RKO (cell line): ENCODE measurements at regions not wholly inside any gene's neighbourhood (a gene's known extent, or its start where the extent isn't known, plus 50 kb on each side); places are given as distances from the start of the nearest gene placed in this dataset.

ENCODE experiments used
- DNase-seq: peaks from one replicate; pipeline ENCODE4 v3.0.0-alpha.2; 2016; ENCODE audit warnings: low spot score

DNA sequence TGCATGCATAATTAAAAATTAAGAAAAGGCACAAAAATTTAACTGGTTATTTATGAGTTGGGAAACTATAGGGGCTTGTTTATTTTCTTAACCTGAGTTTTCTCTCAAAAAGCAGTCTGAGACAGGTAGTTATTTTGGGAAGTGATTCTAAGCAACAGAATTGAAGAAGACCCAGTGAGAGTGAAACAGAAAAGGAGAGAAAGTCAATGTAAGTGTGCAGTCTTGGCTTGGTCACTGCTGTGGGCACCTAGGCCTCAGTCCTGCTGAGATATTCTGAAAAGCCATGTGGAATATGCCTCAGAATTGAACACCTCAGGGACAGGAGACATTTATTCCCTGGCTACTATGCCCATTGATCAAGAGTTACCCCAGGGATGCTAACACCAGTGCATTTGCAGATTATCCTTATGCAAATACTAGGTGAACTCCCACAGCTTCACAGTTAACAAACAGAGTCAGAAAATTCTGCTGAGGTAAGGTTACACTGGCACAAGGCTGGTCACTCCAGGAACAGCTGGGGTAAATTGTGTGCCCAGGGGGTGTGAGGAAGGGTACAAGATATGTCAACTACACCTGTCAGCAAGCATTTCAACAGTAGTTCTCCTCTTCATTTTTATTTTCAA is 222.7 kb downstream of the EFHB start:
- no peak for DNase-seq

DNA sequence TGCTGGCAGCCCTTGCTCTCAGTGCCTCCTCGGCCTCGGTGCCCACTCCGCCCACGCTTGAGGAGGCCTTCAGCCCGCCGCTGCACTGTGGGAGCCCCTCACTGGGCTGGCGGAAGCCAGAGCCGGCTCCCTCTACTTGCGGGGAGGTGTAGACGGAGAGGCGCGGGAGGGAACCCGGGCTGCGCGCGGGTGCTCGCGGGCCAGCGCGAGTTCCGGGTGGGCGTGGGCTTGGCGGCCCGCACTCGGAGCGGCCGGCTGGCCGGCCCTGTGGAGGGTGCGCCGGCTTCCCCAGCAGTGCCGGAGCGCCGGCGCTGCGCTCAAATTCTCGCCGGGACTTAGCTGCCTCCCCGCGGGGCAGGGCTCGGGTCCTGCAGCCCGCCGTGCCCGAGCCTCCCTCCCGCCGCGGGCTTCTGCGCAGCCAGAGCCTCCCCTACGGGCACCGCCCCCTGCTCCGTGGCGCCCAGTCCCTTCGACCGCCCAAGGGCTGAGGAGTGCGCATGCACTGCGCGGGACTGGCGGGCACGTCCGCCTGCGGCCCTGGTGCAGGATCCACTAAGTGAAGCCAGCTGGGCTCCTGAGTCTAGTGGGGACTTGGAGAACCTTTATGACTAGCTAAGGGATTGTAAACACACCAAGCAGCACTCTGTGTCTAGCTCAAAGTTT is 231.5 kb downstream of the EFHB start:
- DNase-seq: no peak

DNA sequence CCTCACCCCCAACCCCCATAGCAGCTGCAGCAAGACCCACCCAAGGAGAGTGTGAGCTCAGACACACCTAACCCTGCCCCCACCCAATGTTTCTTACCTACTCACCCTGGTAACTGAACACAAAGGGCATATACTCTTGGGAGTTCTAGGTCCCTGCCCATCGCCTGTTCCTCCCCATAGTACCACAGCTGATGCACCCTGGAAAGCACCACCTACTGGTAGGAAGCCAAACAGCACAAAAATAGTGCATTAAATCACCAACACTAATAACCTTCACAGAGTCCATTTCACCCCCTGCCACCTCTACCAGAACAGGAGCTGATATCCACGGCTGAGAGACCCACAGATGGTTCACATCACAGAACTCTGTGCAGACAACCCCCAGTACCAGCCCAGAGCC is 245.2 kb downstream of the EFHB start:
- no peak for DNase-seq

DNA sequence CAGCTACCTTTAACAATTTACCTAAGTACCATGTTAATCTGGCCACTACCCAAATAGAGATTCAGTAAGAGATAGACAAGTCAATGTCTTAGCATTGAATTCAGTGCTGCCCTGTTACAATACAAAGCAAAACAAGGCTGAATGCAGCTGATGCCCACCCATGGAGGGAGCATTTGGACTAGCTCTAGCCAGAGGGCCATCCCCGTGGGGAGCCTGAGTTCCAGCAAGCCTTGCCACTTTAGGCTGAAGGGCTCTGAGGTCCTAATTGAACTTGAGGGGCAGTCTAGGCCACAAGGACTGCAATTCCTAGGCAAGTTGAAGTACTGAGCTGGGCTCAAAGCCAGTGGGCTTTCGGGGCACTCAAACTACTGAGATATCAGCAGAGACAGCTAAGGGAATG is 265.9 kb downstream of the EFHB start:
- DNase-seq: no peak

DNA sequence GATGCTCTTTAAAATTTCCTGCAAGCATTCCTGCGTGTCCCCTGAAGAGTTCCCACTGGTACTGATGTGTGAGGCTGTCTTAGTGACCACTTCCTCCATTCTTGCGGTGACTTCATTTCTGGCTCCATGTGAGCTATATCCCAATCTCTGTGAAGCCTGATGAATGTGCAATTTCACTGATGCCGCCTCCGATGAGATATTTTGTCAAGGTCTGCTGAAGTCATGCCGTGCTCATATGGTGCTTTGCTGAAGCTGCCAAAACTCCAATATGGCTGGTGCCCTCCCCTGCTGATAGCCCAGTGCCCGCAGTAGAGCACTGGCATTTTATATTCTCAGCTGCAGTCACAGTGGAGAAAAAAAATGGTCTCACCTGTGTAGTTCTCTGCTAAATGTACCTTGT is 271.5 kb downstream of the EFHB start:
- no peak for DNase-seq

DNA sequence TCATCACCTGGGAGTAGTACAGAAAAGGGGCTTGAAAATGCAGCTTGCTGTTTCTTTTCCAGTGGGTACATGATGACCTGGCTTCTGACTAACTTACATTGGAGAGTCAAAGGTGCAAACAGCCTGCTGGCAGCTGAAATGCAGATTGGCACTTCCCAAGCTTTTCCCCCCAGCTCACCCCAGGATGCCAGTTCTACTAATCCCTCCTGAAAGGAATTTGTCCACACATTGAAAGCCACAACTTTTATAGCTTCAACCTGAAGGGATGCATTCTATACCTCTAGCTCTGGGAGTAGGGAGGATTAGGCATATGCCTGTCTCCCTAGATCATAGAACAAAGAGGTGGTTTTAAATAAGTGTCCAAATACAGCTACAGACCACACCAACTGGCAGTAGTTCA is 281.7 kb downstream of the EFHB start:
- DNase-seq: no peak

DNA sequence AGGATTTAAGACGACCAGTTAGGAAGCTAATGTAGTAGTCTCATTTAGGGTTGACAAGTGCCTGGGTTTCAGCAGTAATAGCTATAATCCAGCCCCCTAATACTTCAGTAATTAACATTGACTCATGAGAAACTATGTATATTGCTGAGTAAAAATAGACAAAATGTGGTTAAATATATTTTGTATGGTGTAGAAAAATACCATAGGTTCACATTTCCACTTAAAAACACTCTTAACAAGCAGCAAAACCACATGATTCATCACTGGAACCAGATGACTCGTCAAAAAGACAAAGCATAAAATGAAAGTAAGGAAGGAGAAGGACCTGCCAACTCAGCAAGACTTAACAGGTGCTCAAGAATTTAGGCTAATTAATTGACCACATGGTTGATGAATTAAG is 288.9 kb downstream of the EFHB start:
- no peak for DNase-seq

DNA sequence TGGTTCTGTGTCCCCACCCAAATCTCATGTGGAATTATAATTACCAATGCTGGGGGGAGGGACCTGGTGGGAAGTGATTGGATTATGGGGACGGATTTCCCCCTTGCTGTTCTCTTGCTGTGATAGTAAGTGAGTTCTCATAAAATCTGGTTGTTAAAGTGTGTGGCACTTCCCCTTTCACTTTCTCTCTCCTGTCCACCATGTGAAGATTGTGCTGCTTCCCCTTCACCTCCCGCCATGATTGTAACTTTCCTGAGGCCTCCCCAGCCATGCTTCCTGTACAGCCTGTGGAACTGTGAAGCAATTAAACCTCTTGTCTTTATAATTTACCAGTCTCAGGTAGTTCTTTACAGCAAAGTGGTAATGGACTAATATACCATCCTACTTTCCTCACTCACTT is 289.6 kb downstream of the EFHB start:
- DNase-seq: no peak

DNA sequence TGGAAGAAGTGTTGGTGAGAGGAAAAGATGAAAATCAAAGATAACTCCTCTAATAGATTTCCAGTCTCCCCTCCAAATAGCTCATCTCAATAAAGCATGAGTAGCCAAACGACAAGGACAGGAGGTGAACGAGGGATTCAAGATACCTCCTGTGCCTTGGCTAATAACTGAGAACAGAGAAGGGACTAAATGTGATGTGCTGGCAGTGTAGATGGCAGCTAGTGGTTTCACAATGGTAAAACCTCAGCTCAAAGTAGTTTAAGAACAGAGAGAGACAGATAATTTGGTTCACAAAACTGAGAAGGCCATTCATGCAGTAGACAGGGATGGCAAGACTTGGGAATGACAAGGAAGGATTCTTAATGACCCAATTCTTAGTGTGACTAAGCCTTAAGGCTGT is 292.6 kb downstream of the EFHB start:
- DNase-seq: no peak

DNA sequence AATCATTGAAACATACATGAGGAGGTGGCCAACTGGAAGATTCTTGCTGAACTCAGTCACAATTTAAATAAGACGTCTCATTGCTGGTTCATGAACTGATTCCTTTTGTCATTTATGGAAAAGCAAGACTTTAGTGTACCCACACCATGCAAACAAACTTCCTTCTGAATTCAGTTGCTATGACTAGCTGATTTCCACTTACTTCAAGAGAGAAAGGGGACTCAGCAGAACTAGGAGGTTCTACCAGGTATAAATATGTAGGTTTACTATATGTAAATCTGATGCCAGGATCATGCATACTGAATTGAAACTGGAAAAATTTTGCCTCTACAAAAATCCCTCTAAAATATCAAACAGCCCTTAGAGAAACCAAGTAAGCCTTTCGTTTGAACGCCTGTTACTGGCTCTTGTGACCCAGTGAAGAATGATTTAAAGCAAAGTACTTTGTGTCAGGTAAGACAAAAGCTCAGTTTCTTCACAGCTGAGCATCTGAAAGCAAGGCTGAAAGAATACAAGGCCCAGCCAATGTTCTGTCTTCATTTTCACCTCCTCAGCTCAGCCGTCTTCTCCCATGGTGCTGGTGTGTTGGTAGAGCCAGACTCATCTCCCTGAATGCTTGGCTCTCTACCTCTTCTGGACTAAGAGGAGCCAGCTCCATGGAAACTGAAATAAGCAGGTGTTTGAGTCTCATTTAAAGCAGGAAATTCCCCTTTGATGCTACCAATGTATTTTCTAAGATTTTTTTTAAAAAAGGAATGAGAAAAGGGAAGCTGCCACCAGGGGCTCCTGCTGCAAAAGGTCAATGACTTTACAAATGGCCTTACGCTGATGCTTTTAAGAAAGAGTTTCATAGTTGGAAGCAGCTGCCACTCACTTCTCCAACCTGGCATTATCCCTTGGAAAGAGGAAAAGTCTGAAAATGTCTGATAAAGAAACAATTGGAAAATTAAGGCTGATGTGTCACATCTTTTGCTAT is 301.6 kb downstream of the EFHB start:
- DNase-seq: no peak

DNA sequence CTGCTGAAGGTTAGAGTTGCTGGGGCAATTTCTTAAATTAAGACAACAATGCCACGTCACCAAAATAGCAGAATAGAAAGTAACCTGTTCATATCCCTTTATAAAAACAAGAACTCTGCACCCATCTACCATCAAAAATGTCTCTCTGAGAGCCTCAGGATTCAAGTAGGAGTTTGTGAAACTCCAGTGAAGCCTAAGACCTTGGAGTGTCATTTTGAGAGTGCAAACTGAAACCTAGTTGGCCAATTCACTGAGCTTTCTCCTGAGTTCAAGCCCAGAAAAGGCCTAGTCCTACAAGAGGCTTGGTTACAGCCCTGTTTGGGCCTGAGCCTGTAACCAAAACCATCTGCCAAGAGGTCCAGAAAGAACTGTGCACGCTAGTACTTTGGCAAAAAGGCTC is 335.1 kb downstream of the EFHB start:
- no peak for DNase-seq

DNA sequence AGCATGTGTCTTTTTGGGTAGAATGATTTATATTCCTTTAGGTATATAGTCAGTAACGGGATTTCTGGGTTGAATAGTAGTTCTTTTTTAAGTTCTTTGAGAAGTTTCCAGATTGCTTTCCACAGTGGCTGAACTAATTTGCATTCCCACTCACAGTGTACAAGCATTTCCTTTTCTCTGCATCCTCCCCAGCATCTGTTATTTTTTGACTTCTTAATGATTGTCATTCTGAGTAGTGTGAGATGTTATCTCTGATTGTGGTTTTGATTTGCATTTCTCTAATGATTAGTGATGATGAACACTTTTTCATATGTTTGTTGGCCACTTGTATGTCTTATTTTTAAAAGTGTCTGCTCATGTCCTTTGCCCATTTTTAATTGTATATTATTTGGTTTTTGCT is 337.6 kb downstream of the EFHB start:
- no peak for DNase-seq

DNA sequence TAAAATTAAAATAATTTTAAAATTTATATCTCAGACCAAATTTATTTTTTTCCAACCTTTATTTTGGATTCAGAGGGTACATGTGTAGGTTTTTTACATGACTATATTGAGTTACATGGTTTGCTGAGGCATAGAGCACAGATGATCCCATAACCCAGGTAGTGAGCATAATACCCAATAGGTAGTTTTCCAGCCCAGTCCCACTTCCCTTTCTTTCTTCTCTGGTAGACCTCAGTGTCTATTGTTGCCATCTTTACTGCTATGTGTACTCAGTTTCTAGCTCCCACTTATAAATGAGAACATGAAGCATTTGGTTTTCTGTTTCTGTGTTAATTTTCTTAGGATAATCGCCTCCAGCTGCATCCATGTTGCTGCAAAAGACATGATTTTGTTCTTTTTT is 338.1 kb downstream of the EFHB start:
- no peak for DNase-seq
